HG03139 (cell line): ENCODE measurements at regions not wholly inside any gene's neighbourhood (a gene's known extent, or its start where the extent isn't known, plus 50 kb on each side); places are given as distances from the start of the nearest gene placed in this dataset.
"Not testable (repeated sequence)": the region's sequence is repeated elsewhere in the genome, so short reads cannot be mapped to it uniquely, and the experiment has no call there.

Experiments
- ATAC-seq: cut with Tn5 transposase; IDR thresholded peaks from one replicate; pipeline ENCODE4 v1.9.1; 2021; ENCODE audit not compliant: unreplicated experiment

GRCh38 chr3:95215437-95215957 lies 1152.6 kb downstream of the NSUN3 start:
- ATAC-seq: no peak

GRCh38 chr3:95217661-95218060 lies 1154.8 kb downstream of the NSUN3 start:
- ATAC-seq: no peak

- ATAC-seq: no peak
Measured at GRCh38 chr3:95218484-95218883, 1155.6 kb downstream of the NSUN3 start.

GRCh38 chr3:95226437-95226836 lies 1163.6 kb downstream of the NSUN3 start:
- no peak for ATAC-seq

GRCh38 chr3:95227092-95227491 lies 1164.2 kb downstream of the NSUN3 start:
- no peak for ATAC-seq

- no peak for ATAC-seq
Measured at GRCh38 chr3:95228416-95228815, 1165.6 kb downstream of the NSUN3 start.

- ATAC-seq: no peak
Measured at GRCh38 chr3:95235916-95236315, 1173.1 kb downstream of the NSUN3 start.

GRCh38 chr3:95237783-95238182 lies 1174.9 kb downstream of the NSUN3 start:
- ATAC-seq: no peak

- ATAC-seq: no peak
Measured at GRCh38 chr3:95240395-95240794, 1177.5 kb downstream of the NSUN3 start.

- not testable (repeated sequence) for ATAC-seq
Measured at GRCh38 chr3:95241256-95241655, 1178.4 kb downstream of the NSUN3 start.

- no peak for ATAC-seq
Measured at GRCh38 chr3:95246413-95246812, 1183.6 kb downstream of the NSUN3 start.

GRCh38 chr3:95254061-95254460 lies 1191.2 kb downstream of the NSUN3 start:
- ATAC-seq: no peak

GRCh38 chr3:95254758-95255157 lies 1191.9 kb downstream of the NSUN3 start:
- ATAC-seq: no peak

GRCh38 chr3:95265129-95265528 lies 1202.3 kb downstream of the NSUN3 start:
- no peak for ATAC-seq

- no peak for ATAC-seq
Measured at GRCh38 chr3:95271395-95271794, 1208.5 kb downstream of the NSUN3 start.

- ATAC-seq: no peak
Measured at GRCh38 chr3:95272166-95272565, 1209.3 kb downstream of the NSUN3 start.

- ATAC-seq: no peak
Measured at GRCh38 chr3:95272781-95273180, 1209.9 kb downstream of the NSUN3 start.

GRCh38 chr3:95277613-95278012 lies 1214.8 kb downstream of the NSUN3 start:
- no peak for ATAC-seq

- no peak for ATAC-seq
Measured at GRCh38 chr3:95280711-95281352, 1218.0 kb downstream of the NSUN3 start.

GRCh38 chr3:95289295-95289694 lies 1226.4 kb downstream of the NSUN3 start:
- ATAC-seq: no peak

GRCh38 chr3:95297581-95297980 lies 1234.7 kb downstream of the NSUN3 start:
- ATAC-seq: no peak

GRCh38 chr3:95302044-95302443 lies 1239.2 kb downstream of the NSUN3 start:
- ATAC-seq: no peak

GRCh38 chr3:95310560-95310959 lies 1247.7 kb downstream of the NSUN3 start:
- no peak for ATAC-seq
